Femur (tissue), 1 donor: ENCODE measurements at regions not wholly inside any gene's neighbourhood (a gene's known extent, or its start where the extent isn't known, plus 50 kb on each side); places are given as distances from the start of the nearest gene placed in this dataset.
"Not testable (repeated sequence)": the region's sequence is repeated elsewhere in the genome, so short reads cannot be mapped to it uniquely, and the experiment has no call there.

Experiments used
- DNase-seq: peaks from one replicate; pipeline ENCODE4 v3.0.0-alpha.2; 2017

GRCh38 chr10:119996944-119997343, 104.4 kb downstream of the SEC23IP start:
- no peak for DNase-seq

GRCh38 chr10:119997429-119997828, 104.9 kb downstream of the SEC23IP start:
- DNase-seq, result no peak

- DNase-seq, result no peak
These were observed 110.3 kb downstream of the SEC23IP start for GRCh38 chr10:120002785-120003184.

GRCh38 chr10:120005207-120006201, 113.0 kb downstream of the SEC23IP start:
- no peak for DNase-seq

DNA sequence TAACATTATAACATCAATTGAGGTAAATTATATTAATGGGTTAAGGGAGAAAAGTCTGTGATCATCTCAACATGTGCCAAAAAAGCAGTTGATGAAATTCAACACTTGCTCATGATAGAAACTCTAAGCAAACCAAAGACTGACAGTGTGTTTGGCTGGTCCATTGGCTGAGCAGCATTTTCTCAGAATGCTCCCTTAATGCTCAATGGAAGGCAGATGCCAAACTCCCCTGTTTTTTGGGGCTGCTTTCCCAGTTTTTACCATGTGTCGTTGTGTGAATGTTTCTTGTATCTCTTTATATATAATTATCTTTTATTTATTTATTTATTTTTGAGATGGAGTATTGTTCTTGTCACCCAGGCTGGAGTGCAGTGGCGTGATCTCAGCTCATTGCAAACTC, 114.7 kb downstream of the SEC23IP start:
- no peak for DNase-seq

- DNase-seq, result peak; percentile 24
These were observed 119.0 kb downstream of the SEC23IP start for GRCh38 chr10:120011359-120012130.

- DNase-seq, result no peak
These were observed 119.5 kb downstream of the SEC23IP start for GRCh38 chr10:120012131-120012400.

DNA sequence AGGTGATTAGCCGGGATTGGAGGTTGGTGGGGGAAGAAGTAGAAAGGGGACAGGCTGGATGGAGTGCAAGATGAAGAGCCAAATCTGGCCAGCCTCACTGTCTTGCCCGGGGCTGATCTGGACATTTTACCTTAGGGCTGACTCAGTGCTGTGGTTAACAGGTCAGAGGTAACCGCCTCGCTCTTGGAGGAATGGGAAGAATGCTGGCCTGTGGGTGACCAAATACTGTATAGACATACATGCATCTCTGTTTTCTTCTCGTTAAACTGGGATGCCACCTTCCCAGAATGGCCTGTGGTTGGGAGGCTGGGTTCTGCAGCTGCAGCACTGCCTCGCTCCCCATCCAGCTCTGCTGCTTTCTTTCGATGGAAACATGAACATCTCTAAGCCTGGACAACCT, 120.0 kb downstream of the SEC23IP start:
- DNase-seq, result no peak

- DNase-seq, result no peak
These were observed 121.5 kb downstream of the SEC23IP start for GRCh38 chr10:120014031-120014430.

DNA sequence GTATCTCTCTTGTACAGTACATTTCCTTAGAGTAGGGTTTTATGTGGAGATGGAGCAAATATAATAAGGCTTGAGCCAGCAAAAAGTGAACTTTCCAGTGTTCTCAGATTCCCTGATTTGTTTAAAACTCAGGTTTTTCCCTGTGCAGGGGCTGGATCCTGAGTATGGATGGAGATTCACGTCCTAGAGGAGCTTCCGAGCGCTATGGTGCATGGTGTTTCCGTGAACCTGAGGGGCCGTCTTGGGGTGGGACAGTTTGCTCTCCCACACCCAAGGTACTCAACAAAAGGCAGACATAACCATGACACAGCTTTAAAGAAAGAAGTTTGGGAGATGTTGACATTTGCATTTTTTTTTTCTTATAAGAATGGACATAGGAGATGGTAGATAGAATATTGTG, 122.5 kb downstream of the SEC23IP start:
- no peak for DNase-seq

DNA sequence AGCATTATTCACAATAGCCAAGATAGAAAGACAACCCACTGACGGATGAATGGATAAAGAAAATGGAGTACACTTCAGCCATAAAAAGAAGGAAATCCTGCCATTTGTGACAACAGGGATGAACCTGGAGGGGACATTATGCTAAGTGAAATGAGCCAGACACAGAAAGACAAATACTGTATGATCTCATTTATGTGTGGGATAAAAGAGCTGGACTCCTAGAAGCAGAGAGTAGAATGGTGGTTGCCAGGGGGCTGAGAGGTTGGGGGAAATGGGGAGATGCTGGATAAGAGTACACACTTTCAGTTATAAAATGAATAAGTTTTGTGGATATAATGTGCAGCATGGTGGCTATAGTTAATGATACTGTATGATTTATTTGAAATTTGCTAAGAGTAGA, 124.4 kb downstream of the SEC23IP start:
- DNase-seq, result no peak

DNA sequence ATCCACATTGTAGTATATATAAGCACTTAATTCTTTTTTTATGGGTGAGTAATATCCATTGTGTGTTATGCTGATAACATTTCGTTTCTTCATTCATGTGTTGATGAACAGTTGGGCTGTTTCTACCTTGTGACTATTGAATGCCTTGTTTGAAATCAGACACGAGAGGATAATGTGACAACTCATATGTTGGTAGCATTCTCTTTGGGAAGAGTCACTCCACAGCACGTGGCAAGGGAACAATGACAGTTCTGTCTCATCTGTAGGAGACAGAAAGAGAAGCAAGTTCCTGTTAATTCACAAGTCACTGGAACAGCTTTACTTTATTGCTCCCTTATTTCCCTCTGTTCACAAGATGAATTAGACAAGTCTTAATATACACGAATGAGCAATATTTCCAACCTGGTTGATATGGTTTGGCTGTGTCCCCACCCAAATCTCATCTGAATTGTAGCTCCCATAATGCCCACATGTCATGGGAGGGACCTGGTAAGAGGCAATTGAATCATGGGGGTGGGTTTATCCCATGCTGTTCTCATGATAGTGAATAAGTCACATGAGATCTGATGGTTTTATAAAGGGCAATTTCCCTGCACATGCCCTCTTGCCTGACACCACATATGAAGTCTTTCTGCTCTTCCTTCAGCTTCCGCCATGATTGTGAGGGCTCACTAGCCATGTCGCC, 125.3 kb downstream of the SEC23IP start:
- DNase-seq, result no peak

GRCh38 chr10:120018695-120019094, 126.2 kb downstream of the SEC23IP start:
- no peak for DNase-seq

GRCh38 chr10:120019568-120019967, 127.0 kb downstream of the SEC23IP start:
- no peak for DNase-seq

DNA sequence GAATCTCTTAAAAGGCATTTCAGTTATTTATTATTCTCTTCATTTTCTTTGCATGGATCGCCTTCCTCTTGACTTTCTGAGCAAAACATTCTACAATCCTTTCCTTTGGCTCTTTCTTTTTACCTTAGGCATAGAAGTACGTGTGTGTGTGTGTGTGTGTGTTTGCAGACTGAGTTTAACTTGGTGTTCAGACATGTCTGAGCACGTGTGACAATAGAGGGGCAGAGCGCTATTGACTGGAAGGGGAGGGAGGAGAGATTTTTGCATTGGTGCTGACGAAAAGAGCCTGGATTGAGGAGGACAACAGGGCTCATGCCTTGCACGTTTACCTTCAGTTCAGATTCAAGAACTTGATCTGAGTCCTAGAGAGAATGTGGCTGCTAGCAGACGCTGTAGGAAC, 129.8 kb downstream of the SEC23IP start:
- DNase-seq, result no peak

- DNase-seq, result no peak
These were observed 141.7 kb downstream of the SEC23IP start for GRCh38 chr10:120034236-120034635.

- DNase-seq, result no peak
These were observed 146.5 kb downstream of the SEC23IP start for GRCh38 chr10:120039046-120039445.

- no peak for DNase-seq
These were observed 147.3 kb downstream of the SEC23IP start for GRCh38 chr10:120039826-120040225.

DNA sequence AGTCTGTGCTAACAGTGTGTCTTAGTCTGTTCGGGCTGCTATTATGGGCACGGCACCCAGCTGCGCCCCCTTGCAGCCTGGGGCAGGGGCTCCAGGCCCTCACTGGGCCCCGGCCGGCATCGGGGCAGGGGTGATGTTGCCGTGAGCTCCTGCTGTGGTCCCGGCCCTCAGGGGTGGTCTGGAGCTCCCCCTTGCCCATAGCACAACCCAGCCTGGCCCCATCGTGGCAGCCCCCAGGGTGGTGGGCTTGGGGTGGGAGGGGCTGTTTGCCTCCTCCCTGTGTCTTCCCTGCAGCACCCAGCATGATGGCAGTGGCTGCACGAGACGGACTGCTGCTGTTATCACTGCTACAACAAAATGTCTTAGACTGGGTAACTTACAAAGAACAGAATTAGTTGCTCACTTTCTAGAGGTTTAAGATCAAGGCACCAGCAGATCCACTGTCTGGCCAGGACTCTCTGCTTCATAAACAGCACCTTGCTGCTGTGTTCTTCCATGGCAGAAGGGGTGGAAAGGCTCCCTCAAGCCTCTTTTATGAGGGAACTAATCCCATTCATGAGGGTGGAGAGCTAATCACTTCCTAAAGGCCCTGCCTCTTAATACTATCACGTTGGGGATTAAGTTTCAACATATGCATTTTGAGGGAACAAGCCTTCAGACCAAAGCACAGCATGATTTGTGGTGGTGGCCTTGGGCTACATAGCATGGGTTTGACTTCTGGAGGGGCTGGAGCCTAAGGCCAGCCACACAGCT, 149.5 kb downstream of the SEC23IP start:
- no peak for DNase-seq

DNA sequence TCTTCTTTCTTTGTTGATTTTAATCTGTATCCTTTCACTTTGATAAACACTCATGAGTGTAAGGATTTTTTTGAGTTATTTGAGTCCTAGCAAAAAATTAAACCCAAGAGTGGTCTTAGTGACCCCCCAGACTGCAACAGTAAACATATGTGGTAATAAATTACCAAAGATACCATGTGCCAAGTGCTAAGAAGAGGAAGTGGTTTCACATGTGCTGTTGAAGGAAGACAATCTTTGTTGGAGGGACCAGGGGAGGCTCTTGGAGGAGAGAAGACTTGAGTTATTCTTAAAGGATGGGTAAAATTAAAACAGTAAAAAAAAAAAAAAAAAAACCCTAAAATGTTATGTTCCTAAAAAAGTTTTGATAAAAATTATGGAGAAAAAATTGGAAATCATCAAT, 150.2 kb downstream of the SEC23IP start:
- no peak for DNase-seq

DNA sequence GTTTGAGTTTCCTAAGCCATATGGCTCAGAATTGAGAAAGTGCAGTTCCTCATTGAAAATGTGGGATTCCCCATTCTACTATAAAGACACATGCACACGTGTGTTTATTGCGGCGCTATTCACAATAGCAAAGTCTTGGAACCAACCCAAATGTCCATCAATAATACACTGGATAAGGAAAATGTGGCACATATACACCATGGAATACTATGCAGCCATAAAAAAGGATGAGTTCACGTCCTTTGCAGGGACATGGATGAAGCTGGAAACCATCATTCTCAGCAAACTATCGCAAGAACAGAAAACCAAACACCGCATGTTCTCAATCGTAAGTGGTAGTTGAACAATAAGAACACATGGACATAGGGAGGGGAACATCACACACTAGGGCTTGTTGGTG, 154.8 kb downstream of the SEC23IP start:
- DNase-seq, result not testable (repeated sequence)

DNA sequence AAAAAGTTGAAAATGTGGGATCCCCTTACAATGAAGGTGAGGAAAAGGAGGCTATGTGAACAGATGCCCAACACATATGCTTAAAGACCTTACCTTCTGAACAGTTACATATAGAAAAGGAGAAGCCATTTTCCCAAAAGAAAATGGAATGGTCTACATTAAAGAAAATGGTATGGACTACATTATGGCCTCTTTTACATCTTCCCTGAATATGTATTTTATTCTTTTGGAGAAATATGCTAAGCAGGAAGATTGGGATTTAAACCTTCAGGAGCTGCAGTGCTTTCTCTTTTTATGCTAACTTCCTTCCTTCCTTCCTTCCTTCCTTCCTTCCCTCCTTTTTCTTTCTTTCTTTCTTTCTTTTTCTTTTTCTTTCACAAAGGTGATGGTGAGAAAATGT, 155.4 kb downstream of the SEC23IP start:
- DNase-seq, result no peak

GRCh38 chr10:120048391-120048790, 155.9 kb downstream of the SEC23IP start:
- DNase-seq, result no peak
